ENCODE measurements at regions not wholly inside any gene's neighbourhood (a gene's known extent, or its start where the extent isn't known, plus 50 kb on each side); places are given as distances from the start of the nearest gene placed in this dataset.

DNA sequence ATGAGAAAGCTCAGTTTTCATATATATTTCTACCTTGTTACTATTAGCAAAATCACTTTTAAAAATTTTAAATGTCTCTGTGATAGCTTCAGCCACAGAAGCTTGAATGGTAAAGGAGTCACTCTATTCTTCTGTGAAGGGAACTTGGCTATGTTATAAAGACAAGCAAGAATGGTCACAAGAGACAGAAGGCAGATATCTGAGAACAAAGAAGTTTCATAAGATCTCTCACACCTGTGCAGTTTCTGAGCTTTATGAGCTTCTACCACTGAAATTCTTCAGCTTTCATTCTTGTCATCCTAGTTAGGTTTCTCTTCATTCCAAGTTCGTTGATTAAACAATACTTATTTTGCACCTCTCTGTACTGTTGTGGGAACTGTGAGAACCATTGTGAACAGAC lies 853.4 kb downstream of the IGSF11 start:
- H3K9ac ChIP-seq (ENCODE audit: insufficient read depth in 1 of 2, low read length in 2 of 2): no peak overlapping the region
- no peak for DNase-seq
- H3K36me3 ChIP-seq (ENCODE audit: control insufficient read depth in 4 of 4, insufficient read depth in 4 of 4, low read length in 4 of 4): no peaks in the 10 kb centered on the region
- no peak overlapping the region for H3K4me3 ChIP-seq
- peaks cover 0 to 2% (median 0%) of the 10 kb centered on the region in 4 donors for H3K9me3 ChIP-seq (ENCODE audit: control insufficient read depth in 4 of 4, insufficient read depth in 3 of 4, low read length in 3 of 4)
- no peak for ATAC-seq (ENCODE audit: insufficient read depth, low FRiP score)
- WGBS, 2 donors: 52 to 53% methylated on average over 1 of the region's 1 CpG
- no peak overlapping the region for H3K27ac ChIP-seq (ENCODE audit: low read depth in 1 of 2, low read length in 1 of 2)
- TF ChIP-seq, protein P1, sequence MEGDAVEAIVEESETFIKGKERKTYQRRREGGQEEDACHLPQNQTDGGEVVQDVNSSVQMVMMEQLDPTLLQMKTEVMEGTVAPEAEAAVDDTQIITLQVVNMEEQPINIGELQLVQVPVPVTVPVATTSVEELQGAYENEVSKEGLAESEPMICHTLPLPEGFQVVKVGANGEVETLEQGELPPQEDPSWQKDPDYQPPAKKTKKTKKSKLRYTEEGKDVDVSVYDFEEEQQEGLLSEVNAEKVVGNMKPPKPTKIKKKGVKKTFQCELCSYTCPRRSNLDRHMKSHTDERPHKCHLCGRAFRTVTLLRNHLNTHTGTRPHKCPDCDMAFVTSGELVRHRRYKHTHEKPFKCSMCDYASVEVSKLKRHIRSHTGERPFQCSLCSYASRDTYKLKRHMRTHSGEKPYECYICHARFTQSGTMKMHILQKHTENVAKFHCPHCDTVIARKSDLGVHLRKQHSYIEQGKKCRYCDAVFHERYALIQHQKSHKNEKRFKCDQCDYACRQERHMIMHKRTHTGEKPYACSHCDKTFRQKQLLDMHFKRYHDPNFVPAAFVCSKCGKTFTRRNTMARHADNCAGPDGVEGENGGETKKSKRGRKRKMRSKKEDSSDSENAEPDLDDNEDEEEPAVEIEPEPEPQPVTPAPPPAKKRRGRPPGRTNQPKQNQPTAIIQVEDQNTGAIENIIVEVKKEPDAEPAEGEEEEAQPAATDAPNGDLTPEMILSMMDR (IDR thresholded peaks at IDR 0.05; ENCODE audit: control extremely low read depth, extremely low read depth): no peak
- no peaks in the 10 kb centered on the region for H3K4me1 ChIP-seq (ENCODE audit: control insufficient read depth in 5 of 5, insufficient read depth in 5 of 5, low read length in 5 of 5)
- H3K27me3 ChIP-seq (ENCODE audit: control insufficient read depth in 3 of 3, insufficient read depth in 3 of 3, low read length in 2 of 3): no peaks in the 10 kb centered on the region

DNA sequence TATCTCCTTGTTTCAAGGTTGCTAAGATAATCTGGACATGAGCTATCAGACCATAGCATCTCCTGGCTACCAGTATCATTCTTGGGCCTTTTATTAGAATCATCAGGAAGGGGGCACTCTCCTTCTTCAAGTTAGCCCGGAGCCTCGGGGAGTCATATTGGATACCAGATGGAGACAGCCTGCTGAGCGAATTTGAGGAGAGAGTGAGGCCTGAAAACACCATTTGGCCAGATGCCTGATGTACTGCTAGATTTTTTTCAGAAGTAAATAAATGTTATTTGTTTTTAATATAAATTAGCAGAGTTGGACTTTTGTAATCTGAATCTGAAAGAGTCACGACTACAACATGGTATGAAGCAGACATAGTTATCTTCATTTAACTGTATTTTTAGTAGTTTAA lies 848.6 kb downstream of the IGSF11 start:
- peaks cover 0 to 2% (median 0%) of the 10 kb centered on the region in 4 donors for H3K9me3 ChIP-seq (ENCODE audit: control insufficient read depth in 4 of 4, insufficient read depth in 3 of 4, low read length in 3 of 4)
- H3K9ac ChIP-seq (ENCODE audit: insufficient read depth in 1 of 2, low read length in 2 of 2): no peak overlapping the region
- no peak overlapping the region for H3K4me3 ChIP-seq
- no peaks in the 10 kb centered on the region for H3K36me3 ChIP-seq (ENCODE audit: control insufficient read depth in 4 of 4, insufficient read depth in 4 of 4, low read length in 4 of 4)
- DNase-seq (peak; percentile 65 to 91 (median 84)), ATAC-seq (ENCODE audit: insufficient read depth, low FRiP score) (no peak)
- 66 to 69% methylated on average over 4 of the region's 4 CpGs for WGBS, 2 donors
- TF ChIP-seq, protein P1 (IDR thresholded peaks at IDR 0.05; ENCODE audit: control extremely low read depth, extremely low read depth): no peak
- no peaks in the 10 kb centered on the region for H3K27me3 ChIP-seq (ENCODE audit: control insufficient read depth in 3 of 3, insufficient read depth in 3 of 3, low read length in 2 of 3)
- H3K4me1 ChIP-seq (ENCODE audit: control insufficient read depth in 5 of 5, insufficient read depth in 5 of 5, low read length in 5 of 5): no peaks in the 10 kb centered on the region
- no peak overlapping the region for H3K27ac ChIP-seq (ENCODE audit: low read depth in 1 of 2, low read length in 1 of 2)

DNA sequence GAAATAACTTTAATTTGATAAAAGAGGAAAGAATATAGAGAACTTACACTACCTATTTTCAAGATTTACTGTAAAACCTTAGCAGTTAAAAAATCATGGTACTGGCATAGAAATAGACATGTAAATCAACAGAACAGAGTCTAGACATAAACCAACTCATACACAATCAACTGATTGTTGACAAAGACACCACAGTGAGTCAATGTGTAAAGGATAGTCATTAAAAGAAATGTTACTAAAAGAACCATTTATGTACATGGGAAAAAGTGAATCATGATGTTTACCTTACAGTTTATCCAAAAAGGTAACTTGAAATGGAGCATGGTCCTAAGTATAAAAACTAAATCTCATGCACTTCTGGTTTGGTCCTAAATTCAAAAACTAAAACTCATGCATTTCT lies 847.4 kb downstream of the IGSF11 start:
- no peaks in the 10 kb centered on the region for H3K27me3 ChIP-seq (ENCODE audit: control insufficient read depth in 3 of 3, insufficient read depth in 3 of 3, low read length in 2 of 3)
- H3K36me3 ChIP-seq (ENCODE audit: control insufficient read depth in 4 of 4, insufficient read depth in 4 of 4, low read length in 4 of 4): no peaks in the 10 kb centered on the region
- no peak overlapping the region for H3K4me3 ChIP-seq
- H3K9ac ChIP-seq (ENCODE audit: insufficient read depth in 1 of 2, low read length in 2 of 2): no peak overlapping the region
- no peaks in the 10 kb centered on the region for H3K4me1 ChIP-seq (ENCODE audit: control insufficient read depth in 5 of 5, insufficient read depth in 5 of 5, low read length in 5 of 5)
- no peak overlapping the region for H3K27ac ChIP-seq (ENCODE audit: low read depth in 1 of 2, low read length in 1 of 2)
- peaks cover 0 to 5% (median under 1%) of the 10 kb centered on the region in 4 donors for H3K9me3 ChIP-seq (ENCODE audit: control insufficient read depth in 4 of 4, insufficient read depth in 3 of 4, low read length in 3 of 4)
- no peak for DNase-seq
- TF ChIP-seq, protein P1 (IDR thresholded peaks at IDR 0.05; ENCODE audit: control extremely low read depth, extremely low read depth): no peak
- ATAC-seq (ENCODE audit: insufficient read depth, low FRiP score): no peak

DNA sequence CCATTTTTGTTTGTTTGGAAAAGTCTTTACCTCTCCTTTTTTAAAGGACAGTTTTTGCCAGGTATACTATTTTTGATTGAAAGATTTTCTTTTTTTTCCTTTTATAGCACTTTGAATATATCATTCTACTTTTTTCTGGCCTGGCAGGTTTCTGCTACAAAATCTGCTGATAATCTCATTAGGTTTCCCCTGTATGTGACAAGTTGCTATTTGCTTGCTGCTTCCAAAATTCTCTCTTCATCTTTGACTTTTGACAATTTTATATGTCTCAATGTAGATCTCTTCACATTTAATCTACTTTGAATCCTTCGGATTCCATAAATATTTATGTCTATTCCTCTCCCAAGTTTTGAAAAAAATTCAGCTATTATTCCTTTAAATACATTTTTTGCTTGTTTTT lies 838.5 kb downstream of the IGSF11 start:
- TF ChIP-seq, protein P1 (IDR thresholded peaks at IDR 0.05; ENCODE audit: control extremely low read depth, extremely low read depth): no peak
- Histone ChIP-seq H3K9ac (ENCODE audit: insufficient read depth in 1 of 2, low read length in 2 of 2) (no peak overlapping the region), H3K4me1 (ENCODE audit: control insufficient read depth in 5 of 5, insufficient read depth in 5 of 5, low read length in 5 of 5) (no peaks in the 10 kb centered on the region), H3K4me3 (no peak overlapping the region), H3K9me3 (ENCODE audit: control insufficient read depth in 4 of 4, insufficient read depth in 3 of 4, low read length in 3 of 4) (peaks cover 0 to 17% (median 4%) of the 10 kb centered on the region in 4 donors), H3K27ac (ENCODE audit: low read depth in 1 of 2, low read length in 1 of 2) (no peak overlapping the region), H3K27me3 (ENCODE audit: control insufficient read depth in 3 of 3, insufficient read depth in 3 of 3, low read length in 2 of 3) (no peaks in the 10 kb centered on the region), H3K36me3 (ENCODE audit: control insufficient read depth in 4 of 4, insufficient read depth in 4 of 4, low read length in 4 of 4) (no peaks in the 10 kb centered on the region)
- DNase-seq (no peak), ATAC-seq (ENCODE audit: insufficient read depth, low FRiP score) (no peak)
- 81 to 83% methylated on average over 1 of the region's 1 CpG for WGBS, 2 donors
